Stomach (tissue), 8 donors: ENCODE measurements at regions not wholly inside any gene's neighbourhood (a gene's known extent, or its start where the extent isn't known, plus 50 kb on each side); places are given as distances from the start of the nearest gene placed in this dataset.
A peak's percentile ranks its signal among the peaks of the same experiment; 100 is the strongest.

Source experiments
- DNase-seq, 2 donors: peaks; one replicate each; pipeline versions ENCODE4 v3.0.0 to v3.0.0-alpha.2; 2013 to 2019
- H3K27ac ChIP-seq, 5 donors: fragments of 200-600 bp in 4 of 5; sonication (generic) in 4 of 5; one replicate each; pipeline ENCODE4 v1.5.1; 2013 to 2019; ENCODE audit warnings: mild to moderate bottlenecking in 1 of 5, moderate library complexity in 1 of 5
- H3K27me3 ChIP-seq, 3 donors: fragments of 200-600 bp; sonication (generic); one replicate each; pipeline ENCODE4 v1.5.1; 2017 to 2019; ENCODE audit warnings: mixed run types in 1 of 3
- H3K36me3 ChIP-seq, 4 donors: fragments of 200-600 bp; sonication (generic); 1 replicate in 3 of 4; 2 replicates in 1 of 4; pipeline ENCODE4 v1.5.1; 2016 to 2019
- H3K4me1 ChIP-seq, 4 donors: fragments of 200-600 bp; sonication (generic); one replicate each; pipeline ENCODE4 v1.5.1; 2016 to 2019
- H3K4me3 ChIP-seq, 4 donors: fragments of 200-600 bp; sonication (generic) in 3 of 4; one replicate each; pipeline ENCODE4 v1.5.1; 2016 to 2019; ENCODE audit warnings: mild to moderate bottlenecking in 1 of 4
- H3K9me3 ChIP-seq, 4 donors: fragments of 200-600 bp; sonication (generic); one replicate each; pipeline ENCODE4 v1.5.1; 2016 to 2019
- CTCF ChIP-seq, 7 experiments: fragments of 450-650 bp in 4 of 7; fragments of 200-600 bp in 3 of 7; sonication (generic) in 3 of 7; IDR thresholded peaks; one replicate each; pipeline ENCODE4 v1.5.1; 2016 to 2019; ENCODE audit warnings: antibody characterized with exemption in 7 of 7, control low read depth in 2 of 7, mild to moderate bottlenecking in 1 of 7
- EP300 ChIP-seq: sonication (generic); formaldehyde crosslinking; IDR thresholded peaks from one replicate; pipeline ENCODE4 v1.6.1; 2017; ENCODE audit warnings: antibody characterized with exemption
- POLR2A ChIP-seq, 4 donors: fragments of 450-650 bp; IDR thresholded peaks; one replicate each; pipeline ENCODE4 v1.6.1; 2016; ENCODE audit warnings: antibody characterized with exemption in 4 of 4, control low read depth in 2 of 4, mild to moderate bottlenecking in 1 of 4, moderate library complexity in 1 of 4
- POLR2AphosphoS5 ChIP-seq, 3 donors: sonication (generic); formaldehyde crosslinking; IDR thresholded peaks; one replicate each; pipeline ENCODE4 v1.6.1; 2016; ENCODE audit warnings: antibody characterized with exemption in 3 of 3
- WGBS, 5 donors: extraction: QIAGEN DNeasy Blood & Tissue Kit in 3 of 5; methylation state at CpG; one replicate each; pipeline versions ENCODE4 v1.1.5 to v1.1.7; 2013 to 2018; 5-methylcytosine and 5-hydroxymethylcytosine counted together
- intact Hi-C: fragments of 100-400 bp; cut with DNase I; formaldehyde crosslinking; loops from one replicate; pipeline ENCODE4 v1.15.1; 2023; ENCODE audit warnings: low total_unique reads
- donor health status: healthy with polysubstance abuse.
- donor health status: Bipolar disorder and iron deficiency.
- donor health status: healthy.

- H3K4me3 ChIP-seq = no peak overlapping the region
- no peak for DNase-seq
- no peaks in the 10 kb centered on the region for H3K36me3 ChIP-seq
- H3K27ac ChIP-seq = peak overlapping the region in 3 of 5 donors; percentile 15 to 32 (median 31)
- peaks cover 0 to 11% (median 6%) of the 10 kb centered on the region in 4 donors for H3K4me1 ChIP-seq
- H3K9me3 ChIP-seq = no peaks in the 10 kb centered on the region
- WGBS, 5 donors = 10 to 41% (median 32%) methylated on average over 1 of the region's 1 CpG
- no peaks in the 10 kb centered on the region for H3K27me3 ChIP-seq
- intact Hi-C loops = no loop called here
- no peak for TF ChIP-seq CTCF (IDR thresholded peaks at IDR 0.05)
Observed at GRCh38 chr10:29780096-29780495, 145.3 kb upstream of the SVIL start.

GRCh38 chr10:29776246-29776645 lies 141.5 kb upstream of the SVIL start:
- Histone ChIP-seq H3K4me3 (no peak overlapping the region), H3K27ac (no peak overlapping the region), H3K9me3 (no peaks in the 10 kb centered on the region), H3K27me3 (peaks cover 0 to 4% (median 0%) of the 10 kb centered on the region in 3 donors), H3K4me1 (peaks cover 0 to 11% (median 2%) of the 10 kb centered on the region in 4 donors), H3K36me3 (no peaks in the 10 kb centered on the region)
- intact Hi-C loops = no loop called here
- WGBS, 5 donors = 75 to 85% (median 84%) methylated on average over 2 of the region's 2 CpGs
- no peak for DNase-seq
- TF ChIP-seq POLR2A (IDR thresholded peaks at IDR 0.05) (no peak), EP300 (no peak), CTCF (IDR thresholded peaks at IDR 0.05) (no peak), POLR2AphosphoS5 (IDR thresholded peaks at IDR 0.05) (no peak)

- no peak for DNase-seq
- H3K4me1 ChIP-seq = peaks cover 0 to 7% (median 2%) of the 10 kb centered on the region in 4 donors
- H3K27me3 ChIP-seq = peaks cover 0 to 4% (median 0%) of the 10 kb centered on the region in 3 donors
- H3K4me3 ChIP-seq = no peak overlapping the region
- no peak overlapping the region for H3K27ac ChIP-seq
- TF ChIP-seq POLR2AphosphoS5 (IDR thresholded peaks at IDR 0.05) (no peak), EP300 (no peak), POLR2A (IDR thresholded peaks at IDR 0.05) (no peak), CTCF (IDR thresholded peaks at IDR 0.05) (no peak)
- no peaks in the 10 kb centered on the region for H3K36me3 ChIP-seq
- WGBS, 5 donors = 82 to 90% (median 85%) methylated on average over 2 of the region's 2 CpGs
- intact Hi-C loops = no loop called here
- no peaks in the 10 kb centered on the region for H3K9me3 ChIP-seq
Observed at GRCh38 chr10:29774475-29774874, 139.7 kb upstream of the SVIL start.

GRCh38 chr10:29773675-29774091 lies 138.9 kb upstream of the SVIL start:
- Histone ChIP-seq H3K27me3 (peaks cover 0 to 4% (median 0%) of the 10 kb centered on the region in 3 donors), H3K27ac (no peak overlapping the region), H3K4me1 (peaks cover 0 to 7% (median 2%) of the 10 kb centered on the region in 4 donors), H3K36me3 (no peaks in the 10 kb centered on the region), H3K4me3 (no peak overlapping the region), H3K9me3 (no peaks in the 10 kb centered on the region)
- no peak for DNase-seq
- TF ChIP-seq POLR2A (IDR thresholded peaks at IDR 0.05) = no peak
- TF ChIP-seq POLR2AphosphoS5 (IDR thresholded peaks at IDR 0.05) = no peak
- TF ChIP-seq EP300 = no peak
- no peak for TF ChIP-seq CTCF (IDR thresholded peaks at IDR 0.05)
- WGBS, 5 donors = 90 to 100% (median 93%) methylated on average over 1 of the region's 1 CpG
- intact Hi-C loops = no loop called here
